NCI-H345 treated with DMSO at 0.1 percent for 48 hours (cell line): ENCODE measurements at regions not wholly inside any gene's neighbourhood (a gene's known extent, or its start where the extent isn't known, plus 50 kb on each side); places are given as distances from the start of the nearest gene placed in this dataset.

Source experiments
- DNase-seq: peaks from one replicate; lab custom pipeline; 2025; ENCODE audit not compliant: unreplicated experiment; lab: John Stamatoyannopoulos, UW

- no peak for DNase-seq
These were observed 542.5 kb downstream of the SOX11 start for GRCh38 chr2:6234702-6235101.

GRCh38 chr2:6236317-6236716 is 544.1 kb downstream of the SOX11 start:
- DNase-seq: no peak

GRCh38 chr2:6237039-6237660 is 545.0 kb downstream of the SOX11 start:
- no peak for DNase-seq

- DNase-seq: no peak
These were observed 557.4 kb downstream of the SOX11 start for GRCh38 chr2:6249557-6249956.

GRCh38 chr2:6254441-6254840 is 562.3 kb downstream of the SOX11 start:
- DNase-seq: peak; percentile 51

GRCh38 chr2:6264198-6264597 is 572.0 kb downstream of the SOX11 start:
- DNase-seq: no peak

- DNase-seq: no peak
These were observed 584.2 kb downstream of the CMPK2 start for GRCh38 chr2:6281524-6281923.

- no peak for DNase-seq
These were observed 582.4 kb downstream of the CMPK2 start for GRCh38 chr2:6283259-6283658.

GRCh38 chr2:6287406-6287805 is 578.3 kb downstream of the CMPK2 start:
- DNase-seq: no peak

GRCh38 chr2:6288791-6289190 is 576.9 kb downstream of the CMPK2 start:
- DNase-seq: no peak

- peak; percentile 48 for DNase-seq
These were observed 575.3 kb downstream of the CMPK2 start for GRCh38 chr2:6290217-6291015.

- no peak for DNase-seq
These were observed 570.9 kb downstream of the CMPK2 start for GRCh38 chr2:6294791-6295190.

- no peak for DNase-seq
These were observed 568.5 kb downstream of the CMPK2 start for GRCh38 chr2:6297238-6297637.

GRCh38 chr2:6301426-6301825 is 564.3 kb downstream of the CMPK2 start:
- no peak for DNase-seq

GRCh38 chr2:6308986-6309385 is 556.7 kb downstream of the CMPK2 start:
- DNase-seq: no peak

GRCh38 chr2:6309415-6310255 is 556.1 kb downstream of the CMPK2 start:
- DNase-seq: no peak

- DNase-seq: peak; percentile 45
These were observed 555.2 kb downstream of the CMPK2 start for GRCh38 chr2:6310256-6311215.

GRCh38 chr2:6312367-6312766 is 553.3 kb downstream of the CMPK2 start:
- DNase-seq: no peak

- no peak for DNase-seq
These were observed 551.3 kb downstream of the CMPK2 start for GRCh38 chr2:6314218-6314960.

- no peak for DNase-seq
These were observed 540.1 kb downstream of the CMPK2 start for GRCh38 chr2:6325616-6326015.
